AG09309 (cell line): ENCODE measurements at regions not wholly inside any gene's neighbourhood (a gene's known extent, or its start where the extent isn't known, plus 50 kb on each side); places are given as distances from the start of the nearest gene placed in this dataset.
"Not testable (repeated sequence)": the region's sequence is repeated elsewhere in the genome, so short reads cannot be mapped to it uniquely, and the experiment has no call there.

Source experiments
- DNase-seq: peaks from one replicate; pipeline ENCODE4 v3.0.0-alpha.2; 2010; ENCODE audit warnings: low read depth
- H3K4me3 ChIP-seq: 2 replicates; pipeline ENCODE4 v1.5.1; 2011; ENCODE audit warnings: mild to moderate bottlenecking, low read depth, low read length, moderate library complexity; ENCODE audit not compliant: control insufficient read depth
- TF ChIP-seq, protein P1 (sequence below): IDR thresholded peaks from 2 replicates; pipeline ENCODE4 v1.5.1; 2011; ENCODE audit warnings: mild to moderate bottlenecking, low read depth, low read length, inconsistent platforms; ENCODE audit not compliant: insufficient read depth, control insufficient read depth; ENCODE audit errors: missing control alignments

DNA sequence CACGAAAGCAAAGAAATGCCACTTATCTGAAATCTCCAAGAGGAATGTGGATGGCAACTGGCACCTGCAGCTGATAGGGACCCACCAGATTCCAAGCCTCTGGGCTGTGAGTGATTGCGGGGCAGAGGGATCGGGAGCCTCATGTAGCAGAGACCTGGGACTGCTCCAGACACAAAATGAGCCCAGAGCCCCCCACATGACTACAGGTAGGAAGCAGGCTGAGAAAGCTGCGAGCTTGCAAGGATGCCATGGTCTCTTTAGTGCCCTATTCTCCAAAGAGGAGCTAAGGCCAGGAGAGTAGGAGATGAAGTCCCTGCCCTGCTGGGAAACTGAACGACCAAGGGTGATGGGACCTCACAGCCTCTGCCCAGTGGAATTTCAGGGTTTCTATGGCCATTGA lies 305.4 kb upstream of the CHRNA7 start:
- DNase-seq, H3K4me3 ChIP-seq: not testable (repeated sequence)

DNA sequence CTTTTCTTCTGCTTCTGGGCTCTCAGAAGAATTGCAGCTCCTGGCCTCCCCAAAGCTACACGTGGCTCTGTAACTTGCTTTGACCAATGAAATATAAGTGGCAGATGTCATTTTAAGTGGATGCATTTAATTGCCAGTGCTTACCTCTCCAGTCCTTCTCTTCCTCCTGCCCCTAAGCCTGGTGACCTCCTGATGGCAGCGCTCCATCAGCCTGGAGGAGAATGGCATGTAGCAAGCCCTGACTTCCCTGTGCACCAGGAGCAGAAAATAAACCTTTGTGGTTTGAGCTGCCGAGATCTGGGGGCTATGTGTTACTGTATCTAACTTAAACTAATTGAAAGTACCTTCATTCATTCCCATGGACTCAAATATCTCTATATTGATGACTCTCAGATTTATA lies 304.7 kb upstream of the CHRNA7 start:
- not testable (repeated sequence) for H3K4me3 ChIP-seq, DNase-seq

DNA sequence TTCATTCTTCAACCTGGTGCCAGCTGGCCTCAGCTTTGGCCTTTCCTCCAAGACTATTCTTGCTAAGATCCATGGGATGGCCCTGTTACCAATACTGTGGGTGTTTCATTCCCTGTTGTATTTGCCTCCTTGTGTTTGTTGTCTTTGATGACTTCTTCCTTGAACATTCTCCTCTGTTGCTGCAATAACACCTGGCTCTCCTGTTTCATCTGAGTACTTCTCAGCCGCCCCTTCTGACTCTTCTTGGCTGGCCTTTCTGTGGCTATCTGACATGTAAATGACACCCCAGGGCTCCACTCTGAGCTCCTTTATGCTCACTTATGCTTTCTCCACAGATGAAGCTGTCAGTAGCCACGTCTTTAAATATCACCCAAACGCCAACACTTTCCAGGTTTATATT lies 302.7 kb upstream of the CHRNA7 start:
- no peak overlapping the region for H3K4me3 ChIP-seq
- TF ChIP-seq, protein P1, sequence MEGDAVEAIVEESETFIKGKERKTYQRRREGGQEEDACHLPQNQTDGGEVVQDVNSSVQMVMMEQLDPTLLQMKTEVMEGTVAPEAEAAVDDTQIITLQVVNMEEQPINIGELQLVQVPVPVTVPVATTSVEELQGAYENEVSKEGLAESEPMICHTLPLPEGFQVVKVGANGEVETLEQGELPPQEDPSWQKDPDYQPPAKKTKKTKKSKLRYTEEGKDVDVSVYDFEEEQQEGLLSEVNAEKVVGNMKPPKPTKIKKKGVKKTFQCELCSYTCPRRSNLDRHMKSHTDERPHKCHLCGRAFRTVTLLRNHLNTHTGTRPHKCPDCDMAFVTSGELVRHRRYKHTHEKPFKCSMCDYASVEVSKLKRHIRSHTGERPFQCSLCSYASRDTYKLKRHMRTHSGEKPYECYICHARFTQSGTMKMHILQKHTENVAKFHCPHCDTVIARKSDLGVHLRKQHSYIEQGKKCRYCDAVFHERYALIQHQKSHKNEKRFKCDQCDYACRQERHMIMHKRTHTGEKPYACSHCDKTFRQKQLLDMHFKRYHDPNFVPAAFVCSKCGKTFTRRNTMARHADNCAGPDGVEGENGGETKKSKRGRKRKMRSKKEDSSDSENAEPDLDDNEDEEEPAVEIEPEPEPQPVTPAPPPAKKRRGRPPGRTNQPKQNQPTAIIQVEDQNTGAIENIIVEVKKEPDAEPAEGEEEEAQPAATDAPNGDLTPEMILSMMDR: no peak
- DNase-seq: no peak

DNA sequence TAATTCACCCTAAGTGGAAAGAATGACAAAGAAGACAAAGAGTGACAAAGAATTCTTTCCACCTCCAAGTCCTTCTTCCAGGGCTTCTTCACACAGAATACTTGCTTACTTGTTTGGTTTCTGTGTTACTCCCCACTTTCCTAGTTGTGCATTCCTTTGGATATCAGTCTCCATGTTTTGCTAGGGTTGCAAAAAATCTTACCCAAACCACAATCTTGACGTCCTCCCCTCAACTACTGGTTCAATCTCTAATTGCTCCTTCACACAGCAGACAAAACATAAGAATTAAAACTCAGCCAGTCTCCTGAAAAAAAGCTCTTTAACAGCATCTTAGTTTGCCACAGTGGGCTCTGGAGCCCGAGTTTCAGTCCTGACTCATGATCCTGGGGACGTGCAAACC lies 297.6 kb upstream of the CHRNA7 start:
- H3K4me3 ChIP-seq: no peak overlapping the region
- no peak for DNase-seq
- TF ChIP-seq, protein P1: no peak

DNA sequence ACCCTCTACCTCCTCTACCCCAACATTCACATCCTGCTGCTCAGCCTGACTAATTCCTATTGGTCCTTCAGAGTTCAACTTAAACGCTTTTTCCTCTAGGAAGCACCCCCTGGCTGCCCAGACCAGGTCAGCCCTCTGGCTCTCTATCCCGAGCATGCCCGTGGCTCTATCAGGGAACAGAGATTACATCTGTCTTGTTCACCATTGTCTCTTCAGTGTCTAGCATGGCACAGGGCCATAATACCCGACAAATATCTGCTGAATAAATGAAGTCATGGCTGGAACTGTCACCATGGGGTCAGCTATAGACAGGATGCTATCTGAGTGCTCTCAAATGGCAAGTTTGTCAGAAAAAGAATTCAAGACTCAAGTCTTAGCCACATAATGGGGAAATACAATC lies 296.9 kb upstream of the CHRNA7 start:
- DNase-seq: no peak
- TF ChIP-seq, protein P1: no peak
- no peak overlapping the region for H3K4me3 ChIP-seq

DNA sequence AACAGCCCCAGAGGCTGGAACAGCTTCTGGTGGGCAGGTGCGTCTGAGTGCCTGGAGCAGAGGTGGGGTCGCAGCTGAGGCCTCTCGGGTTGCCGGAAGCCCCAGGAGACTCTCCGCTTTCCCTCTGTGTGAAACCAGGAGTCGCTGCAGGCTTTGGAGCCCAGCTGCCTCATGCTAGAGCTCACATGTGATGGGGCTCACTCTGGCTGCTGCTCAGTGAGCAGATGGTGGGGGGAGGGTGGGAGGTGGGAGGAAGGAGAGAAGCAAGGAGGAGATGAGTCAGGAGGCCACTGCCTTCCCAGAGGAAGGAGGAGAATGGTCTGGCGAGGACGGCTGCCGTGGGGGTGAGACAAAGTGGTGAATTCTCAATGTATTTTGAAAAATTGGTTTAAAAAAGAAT lies 290.1 kb upstream of the CHRNA7 start:
- DNase-seq: no peak
- H3K4me3 ChIP-seq: no peak overlapping the region
- TF ChIP-seq, protein P1: no peak

DNA sequence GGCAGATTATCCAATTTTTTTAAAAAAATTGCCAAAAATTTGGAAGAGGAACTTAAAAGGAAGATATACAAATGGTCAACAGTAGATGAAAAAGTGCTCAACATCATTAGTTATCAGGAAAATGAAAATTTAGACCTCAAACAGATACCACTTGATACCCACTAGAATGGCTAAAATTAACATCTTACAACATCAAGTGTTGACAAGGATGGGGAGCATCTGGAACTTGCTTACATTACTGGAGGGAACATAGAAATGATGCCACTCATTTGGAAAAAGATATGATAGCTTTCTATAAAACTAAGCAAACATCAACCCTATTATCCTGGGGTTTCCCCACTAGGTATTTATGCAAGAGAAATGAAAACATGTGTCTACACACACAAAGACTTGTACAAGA lies 284.5 kb upstream of the CHRNA7 start:
- TF ChIP-seq, protein P1: no peak
- no peak for DNase-seq
- H3K4me3 ChIP-seq: no peak overlapping the region

DNA sequence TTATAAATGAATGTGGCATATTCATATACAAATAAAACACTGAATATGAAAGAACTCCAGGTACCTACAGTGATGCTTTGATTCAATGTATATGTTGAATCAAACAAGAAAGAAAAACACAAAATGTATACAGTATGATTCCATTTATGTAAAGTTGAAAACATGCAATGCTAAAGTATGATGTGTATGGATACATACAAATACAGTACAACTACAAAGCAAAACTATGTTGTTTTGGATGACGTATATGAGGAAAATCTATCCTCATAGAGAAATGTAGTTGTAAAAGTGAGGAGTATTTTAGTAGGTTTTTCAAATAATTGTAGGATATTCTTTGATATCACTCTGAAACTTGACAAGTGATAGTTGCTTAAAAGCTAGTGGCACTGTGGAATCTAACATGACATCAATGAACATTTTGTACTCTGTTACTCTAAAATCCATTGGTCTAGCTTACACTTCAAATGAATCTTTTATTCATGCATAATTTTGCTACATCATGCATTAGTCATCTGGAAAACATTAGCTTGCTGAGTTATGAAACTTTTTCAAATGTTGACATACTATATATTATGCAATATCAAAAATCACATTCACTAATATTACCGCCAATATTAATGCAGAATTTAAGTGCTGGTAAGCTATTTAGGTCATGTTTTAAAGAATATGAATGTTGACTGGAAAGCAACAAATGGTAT lies 278.1 kb upstream of the CHRNA7 start:
- DNase-seq: no peak
- TF ChIP-seq, protein P1: no peak
- no peak overlapping the region for H3K4me3 ChIP-seq
